ENCODE measurements at regions not wholly inside any gene's neighbourhood (a gene's known extent, or its start where the extent isn't known, plus 50 kb on each side); places are given as distances from the start of the nearest gene placed in this dataset.
"Not testable (repeated sequence)": the region's sequence is repeated elsewhere in the genome, so short reads cannot be mapped to it uniquely, and the experiment has no call there.

DNA sequence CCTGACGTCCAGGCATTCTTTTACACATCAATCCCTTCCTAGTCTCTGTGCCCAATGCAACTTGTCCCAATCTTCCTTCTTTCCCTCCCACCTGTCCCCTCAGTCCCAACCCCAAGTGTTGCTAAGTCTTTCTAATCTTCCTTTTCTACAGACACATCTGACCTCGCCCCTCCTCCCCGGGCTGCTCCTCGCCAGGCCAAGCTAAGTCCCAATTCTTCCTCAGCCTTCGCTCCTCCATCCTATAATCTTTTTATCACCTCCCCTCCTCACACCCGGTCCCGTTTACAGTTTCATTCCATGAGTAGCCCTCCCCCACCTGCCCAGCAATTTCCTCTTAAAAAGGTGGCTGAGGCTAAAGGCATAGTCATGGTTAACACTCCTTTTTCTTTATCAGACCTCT, 413.3 kb upstream of the ST8SIA4 start:
- FAIRE-seq: not testable (repeated sequence)

DNA sequence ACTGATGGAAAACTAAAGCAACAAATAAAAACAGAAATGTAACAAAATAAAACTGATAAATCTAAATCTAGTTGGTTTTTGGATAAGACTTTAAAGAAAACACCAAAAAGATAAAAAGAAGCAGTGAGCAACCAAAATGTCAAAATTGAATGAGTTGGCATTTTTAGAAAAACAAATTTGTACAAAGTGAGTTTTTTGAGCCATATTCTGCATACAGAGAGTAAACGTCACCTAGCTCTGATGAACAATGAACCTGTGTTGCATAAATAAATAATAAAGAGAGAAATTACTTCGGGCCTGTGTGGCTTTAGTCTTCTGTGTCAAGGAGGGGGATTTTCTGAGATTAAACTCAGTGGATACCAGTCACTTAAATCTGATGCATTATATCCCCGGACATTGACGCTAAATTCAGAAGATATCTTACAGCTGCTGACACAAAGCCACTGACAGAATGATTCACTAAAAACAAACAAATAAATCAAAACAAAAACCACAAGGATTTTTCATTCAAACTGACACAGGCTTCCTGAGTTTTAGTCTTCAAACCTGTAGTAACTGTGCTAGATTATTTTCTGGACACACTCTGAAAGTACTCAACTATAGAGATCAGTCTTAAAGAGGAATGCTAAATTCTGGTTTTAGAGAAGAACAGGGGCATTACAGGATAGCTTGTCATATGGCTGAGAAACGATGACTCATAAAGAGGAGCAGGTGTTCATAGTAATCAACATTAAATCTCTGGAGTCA, 403.5 kb upstream of the ST8SIA4 start:
- FAIRE-seq: no peak

DNA sequence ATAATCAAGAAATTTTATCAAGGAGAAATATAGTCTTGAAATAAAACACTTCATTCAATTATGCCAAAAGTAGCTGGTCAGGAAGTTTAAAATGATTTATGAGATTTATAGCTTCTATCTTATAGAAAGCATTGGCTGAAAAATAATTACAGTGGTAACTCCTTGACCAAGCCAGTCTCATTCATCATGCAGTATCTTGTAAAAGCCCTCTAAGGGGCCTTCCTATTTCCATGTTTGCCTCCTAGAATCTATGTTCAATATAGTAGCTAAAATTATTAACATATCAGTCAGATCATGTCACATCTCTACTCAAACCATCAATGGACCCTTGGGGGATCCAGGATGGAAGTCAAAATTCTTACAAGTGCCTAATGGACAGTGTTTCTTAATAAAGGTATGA, 393.4 kb upstream of the ST8SIA4 start:
- no peak for FAIRE-seq

DNA sequence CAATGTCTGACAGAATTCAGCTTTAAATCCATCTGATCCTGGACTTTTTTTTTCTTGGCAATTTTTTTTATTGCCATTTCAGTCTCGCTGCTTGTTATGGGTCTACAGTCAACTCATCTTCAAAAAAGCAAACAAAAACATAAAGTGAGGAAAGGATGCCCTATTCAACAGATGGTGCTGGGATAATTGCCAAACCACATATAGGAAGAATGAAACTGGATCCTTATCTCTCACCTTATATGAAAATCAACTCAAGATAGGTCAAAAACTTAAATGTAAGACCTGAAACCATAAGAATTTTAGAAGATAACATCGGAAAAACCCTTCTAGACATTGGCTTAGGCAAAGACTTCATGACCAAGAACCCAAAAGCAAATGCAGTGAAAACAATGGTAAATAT, 389.1 kb upstream of the ST8SIA4 start:
- FAIRE-seq: no peak

DNA sequence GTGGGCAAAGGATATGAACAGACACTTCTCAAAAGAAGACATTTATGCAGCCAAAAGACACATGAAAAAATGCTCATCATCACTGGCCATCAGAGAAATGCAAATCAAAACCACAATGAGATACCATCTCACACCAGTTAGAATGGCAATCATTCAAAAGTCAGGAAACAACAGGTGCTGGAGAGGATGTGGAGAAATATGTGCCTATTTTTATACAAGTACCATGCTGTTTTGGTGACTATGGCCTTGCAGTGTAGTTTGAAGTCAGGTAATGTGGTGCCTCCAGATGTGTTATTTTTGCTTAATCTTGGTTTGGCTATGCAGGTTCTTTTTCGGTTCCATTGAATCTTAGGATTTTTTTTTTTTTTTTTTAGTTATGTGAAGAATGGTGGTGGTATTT, 387.7 kb upstream of the ST8SIA4 start:
- not testable (repeated sequence) for FAIRE-seq

DNA sequence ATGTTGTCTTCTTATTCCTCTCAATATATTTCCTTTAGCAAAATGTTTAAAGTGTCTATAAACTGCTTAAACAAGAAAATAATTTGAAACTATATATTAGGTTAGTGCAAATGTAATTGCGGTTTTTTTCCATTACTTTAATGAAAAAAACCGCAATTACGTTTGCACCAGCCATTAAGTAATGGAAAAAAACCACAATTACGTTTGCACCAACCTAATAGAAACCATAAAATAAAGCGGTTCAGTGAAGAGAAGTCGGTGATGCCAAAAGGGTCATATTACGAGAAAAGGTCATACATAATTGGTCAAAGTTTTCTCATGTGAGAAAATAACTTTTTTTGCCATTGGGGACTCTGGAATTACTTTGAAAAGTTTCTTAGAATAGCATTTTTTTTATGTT, 385.6 kb upstream of the ST8SIA4 start:
- FAIRE-seq: no peak

DNA sequence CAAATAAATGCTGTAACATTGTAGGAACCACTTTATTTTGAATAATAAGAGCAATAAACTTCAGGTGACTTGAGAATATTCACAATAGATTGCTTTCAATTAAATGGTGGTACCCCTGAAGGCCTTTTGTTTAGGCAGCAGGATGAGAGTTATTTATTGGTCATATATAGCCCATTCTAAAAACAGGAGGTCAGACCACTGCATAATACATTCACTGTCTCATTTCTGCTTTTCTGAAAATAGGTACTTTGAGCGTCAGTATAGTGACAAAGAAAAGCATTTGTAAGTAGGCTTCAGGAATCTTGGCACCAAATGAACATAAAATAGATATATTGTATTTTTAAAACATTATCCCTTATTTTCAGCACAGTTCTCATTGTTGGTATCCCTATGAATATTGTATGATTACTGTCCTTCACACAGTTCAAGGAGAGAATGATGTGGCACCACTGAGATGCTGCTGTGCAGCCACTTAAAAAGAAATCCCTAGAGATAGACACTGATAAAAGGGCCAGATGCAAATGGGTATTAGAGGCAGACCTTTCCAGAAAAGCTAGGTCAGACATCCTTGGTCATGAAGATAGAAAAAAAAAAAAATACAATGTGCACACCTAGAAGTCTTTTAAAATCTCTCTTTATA, 381.8 kb upstream of the ST8SIA4 start:
- no peak for FAIRE-seq

DNA sequence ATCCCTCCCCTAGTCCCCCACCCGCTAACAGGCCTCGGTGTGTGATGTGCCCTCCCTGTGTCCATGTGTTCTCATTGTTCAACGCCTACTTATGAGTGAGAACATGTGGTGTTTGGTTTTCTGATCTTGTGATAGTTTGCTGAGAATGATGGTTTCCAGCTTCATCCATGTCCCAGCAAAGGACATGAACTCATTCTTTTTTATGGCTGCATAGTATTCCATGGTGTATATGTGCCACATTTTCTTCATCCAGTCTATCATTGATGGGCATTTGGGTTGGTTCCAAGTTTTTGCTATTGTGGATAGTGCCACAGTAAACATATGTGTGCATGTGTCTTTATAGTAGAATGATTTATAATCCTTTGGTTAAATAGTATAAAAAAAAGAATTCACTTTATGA, 380.9 kb upstream of the ST8SIA4 start:
- not testable (repeated sequence) for FAIRE-seq

DNA sequence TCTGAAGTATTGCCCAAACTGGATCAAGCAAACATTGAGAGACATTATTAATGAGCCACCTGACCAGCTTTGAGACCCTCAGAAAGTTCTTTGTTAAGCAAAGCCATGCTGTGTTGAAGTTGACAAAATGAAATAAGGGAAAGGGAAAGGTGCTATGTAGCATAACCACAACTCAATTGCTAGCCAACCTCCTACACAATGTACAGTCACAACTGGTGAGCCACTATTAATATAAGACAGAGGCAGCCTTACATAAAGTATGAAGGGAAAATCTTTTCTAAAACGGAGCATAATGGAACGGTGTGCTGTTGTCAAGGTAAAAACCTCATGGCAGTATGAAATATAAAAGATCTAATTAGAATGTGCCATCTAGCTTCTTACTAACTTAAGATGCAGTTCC, 375.8 kb upstream of the ST8SIA4 start:
- no peak for FAIRE-seq

DNA sequence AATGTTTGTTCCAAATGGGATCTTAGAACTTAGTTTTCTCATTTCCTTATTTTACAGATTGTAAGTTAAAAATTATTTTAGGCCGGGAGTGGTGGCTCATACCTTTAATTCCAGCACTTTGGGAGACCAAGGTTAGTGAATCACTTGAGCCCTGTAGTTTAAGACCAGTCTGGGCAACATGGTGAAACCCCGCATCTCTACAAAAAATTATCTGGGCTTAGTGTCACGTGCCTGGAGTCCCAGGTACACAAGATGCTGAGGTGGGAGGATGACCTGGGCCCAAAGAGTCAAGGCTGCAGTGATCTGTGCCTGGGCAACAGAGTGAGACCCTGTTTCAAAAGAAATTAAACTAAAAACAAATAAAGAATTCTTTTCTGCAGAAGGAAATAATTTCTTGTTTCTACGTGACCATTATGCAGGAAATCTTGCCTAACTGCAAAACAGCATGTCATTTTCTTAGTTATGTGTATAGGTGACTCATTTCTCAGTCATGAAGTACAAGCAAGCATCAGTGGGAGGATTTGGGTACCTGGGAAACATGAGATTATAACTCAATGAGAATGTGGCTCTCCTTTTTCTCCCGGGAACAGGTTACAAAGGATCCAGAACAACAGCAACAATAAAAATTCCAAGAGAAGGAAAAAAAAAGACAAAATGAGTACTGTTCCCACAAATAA, 375.1 kb upstream of the ST8SIA4 start:
- no peak for FAIRE-seq

DNA sequence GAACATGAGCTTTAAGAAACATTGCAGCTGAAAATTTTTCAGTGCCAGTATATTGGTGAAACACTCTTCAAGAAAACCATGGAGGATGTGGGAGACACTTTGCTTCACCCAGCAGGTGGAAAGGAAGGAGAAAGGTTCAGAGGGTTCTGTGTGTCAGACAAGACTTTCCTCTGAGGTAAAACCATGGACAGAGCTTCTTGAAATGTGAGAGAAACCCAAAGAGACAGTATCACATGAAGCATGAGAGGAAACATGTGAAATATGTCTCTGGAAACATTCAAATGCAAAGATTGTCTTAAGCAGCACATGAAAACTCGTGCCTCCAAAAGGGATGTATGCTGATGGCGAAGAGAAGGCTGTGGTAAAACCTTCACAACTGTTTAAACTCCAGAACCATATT, 368.9 kb upstream of the ST8SIA4 start:
- no peak for FAIRE-seq

DNA sequence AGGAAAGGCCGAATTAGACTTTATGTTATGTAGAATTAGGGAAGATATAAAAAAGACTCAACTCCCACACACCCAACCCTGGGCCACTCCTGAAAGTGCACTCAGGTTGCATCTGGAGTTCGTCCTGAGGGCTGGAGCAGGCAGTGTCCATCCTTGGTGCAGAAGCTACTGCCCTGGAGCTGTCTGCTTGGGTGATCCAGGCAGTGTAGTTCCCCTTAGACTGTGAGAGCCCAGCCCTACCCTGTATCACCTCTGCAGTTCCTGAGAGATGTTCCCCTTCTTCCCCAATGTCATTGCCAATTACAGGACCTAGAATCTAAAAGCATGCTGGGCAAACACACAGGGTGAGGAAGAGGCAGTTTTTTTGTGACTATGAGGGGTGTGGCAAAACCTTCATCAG, 368.3 kb upstream of the ST8SIA4 start:
- no peak for FAIRE-seq

DNA sequence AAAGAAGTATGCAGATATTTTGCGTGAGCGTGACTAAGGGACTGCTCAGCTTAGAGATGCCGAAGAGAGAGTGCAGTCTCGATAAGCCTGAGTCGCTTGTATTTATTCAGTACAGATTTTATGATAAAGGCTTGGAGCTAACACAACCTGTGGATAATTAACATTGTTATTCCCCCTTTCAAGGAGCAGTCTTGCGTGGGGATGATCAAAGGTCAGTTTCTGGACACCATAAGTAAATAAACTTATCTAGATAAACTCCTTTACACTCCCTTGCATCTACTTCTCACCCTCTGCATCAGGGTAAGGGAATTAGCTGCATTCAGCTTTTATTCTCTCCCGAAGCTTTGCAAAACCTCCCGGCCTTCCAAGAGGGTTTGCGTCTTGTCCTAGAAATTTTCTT, 357.8 kb upstream of the ST8SIA4 start:
- FAIRE-seq: no peak

DNA sequence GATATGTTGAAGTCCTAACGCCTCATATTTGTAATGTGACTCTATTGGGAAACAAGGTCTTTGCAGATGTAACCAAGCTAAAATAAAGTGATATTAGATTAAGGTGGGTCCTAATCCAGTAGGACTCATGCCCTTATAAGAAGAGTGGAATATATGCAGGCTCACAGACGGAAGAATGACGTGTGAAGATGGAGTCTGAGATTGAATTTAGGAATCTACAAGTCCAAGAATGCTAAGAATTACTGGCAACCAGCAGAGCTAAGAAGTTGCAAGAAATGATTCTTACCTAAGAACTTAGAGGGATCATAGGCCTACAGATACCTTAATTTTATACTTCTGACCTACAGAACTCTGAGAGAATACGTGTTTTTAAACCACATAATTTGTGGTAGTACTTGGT, 350.0 kb upstream of the ST8SIA4 start:
- FAIRE-seq: no peak

DNA sequence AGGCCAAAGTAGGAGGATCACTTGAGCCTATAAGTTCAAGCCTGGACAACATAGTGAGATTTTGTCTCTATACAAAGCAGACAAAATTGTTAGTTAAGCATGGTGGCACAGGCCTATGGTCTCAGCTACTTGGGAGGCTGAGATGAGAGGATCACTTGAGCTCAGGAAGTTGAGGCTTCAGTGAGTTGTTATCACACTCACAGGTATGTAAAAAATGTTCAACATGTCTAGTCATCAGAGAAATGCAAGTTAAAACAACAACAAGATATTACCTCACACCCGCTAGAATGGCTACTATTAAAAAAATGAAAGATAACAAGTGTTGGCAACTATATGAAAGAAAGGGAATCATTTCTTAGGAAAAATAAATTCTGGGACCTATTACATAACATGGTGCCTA, 341.5 kb upstream of the ST8SIA4 start:
- FAIRE-seq: no peak

DNA sequence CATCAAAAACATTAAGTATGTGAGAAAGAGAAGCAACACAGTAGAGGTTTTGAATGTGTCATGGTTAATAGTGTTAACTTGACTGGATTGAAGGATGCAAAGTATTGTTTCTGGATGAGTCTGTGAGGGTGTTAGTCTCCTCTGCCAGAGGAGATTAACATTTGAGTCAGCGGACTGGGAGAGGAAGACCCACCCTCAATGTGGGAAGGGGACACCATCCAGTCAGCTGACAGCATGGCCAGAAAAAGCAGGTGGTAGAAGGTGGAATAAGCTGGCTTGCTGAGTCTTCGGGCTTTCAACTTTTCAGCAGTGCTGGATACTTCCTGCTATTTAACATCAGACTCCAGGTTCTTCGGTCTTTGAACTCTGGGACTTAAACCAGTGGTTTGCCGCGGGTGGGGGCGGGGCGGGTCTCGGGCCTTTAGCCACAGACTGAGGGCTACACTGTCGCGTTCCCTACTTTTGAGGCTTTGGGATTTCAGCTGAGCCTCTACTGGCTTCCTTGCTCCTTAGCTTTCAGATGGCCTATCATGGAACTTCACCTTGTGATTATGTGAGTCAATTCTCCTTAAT, 309.9 kb upstream of the ST8SIA4 start:
- no peak for FAIRE-seq

DNA sequence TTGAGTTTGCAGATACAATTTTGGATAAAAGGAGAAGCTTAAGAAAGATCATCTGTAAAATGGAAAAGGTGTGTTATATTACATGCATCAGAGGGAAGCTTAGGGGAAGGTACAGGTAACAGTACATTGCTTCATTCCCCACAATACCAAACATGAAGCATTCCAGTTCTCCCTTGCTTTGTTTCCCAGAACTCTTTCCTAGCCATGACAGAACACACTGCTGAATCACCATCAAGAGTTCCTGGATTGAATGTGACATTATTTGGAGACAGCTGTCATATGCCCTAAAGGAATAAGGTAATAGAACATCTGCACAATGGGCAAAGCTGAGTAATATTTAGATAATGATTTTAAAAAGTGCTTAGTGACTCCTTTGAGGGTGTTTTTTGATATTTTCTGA, 303.5 kb upstream of the ST8SIA4 start:
- no peak for FAIRE-seq

DNA sequence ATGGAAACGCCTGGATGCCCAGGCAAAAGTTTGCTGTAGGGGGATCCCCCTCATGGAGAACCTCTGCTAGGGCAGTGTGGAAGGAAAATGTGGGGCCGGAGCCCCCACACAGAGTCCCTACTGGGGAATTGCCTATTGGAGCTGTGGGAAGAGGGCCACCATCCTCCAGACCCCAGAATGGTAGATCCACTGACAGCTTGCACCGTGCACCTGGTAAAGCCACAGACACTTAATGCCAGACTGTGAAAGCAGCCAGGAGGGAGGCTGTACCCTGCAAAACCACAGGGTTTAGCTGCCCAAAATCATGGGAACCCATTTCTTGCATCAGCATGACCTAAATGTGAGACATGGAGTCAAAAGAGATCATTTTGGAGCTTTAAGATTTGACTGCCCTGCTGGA, 302.0 kb upstream of the ST8SIA4 start:
- FAIRE-seq: not testable (repeated sequence)

DNA sequence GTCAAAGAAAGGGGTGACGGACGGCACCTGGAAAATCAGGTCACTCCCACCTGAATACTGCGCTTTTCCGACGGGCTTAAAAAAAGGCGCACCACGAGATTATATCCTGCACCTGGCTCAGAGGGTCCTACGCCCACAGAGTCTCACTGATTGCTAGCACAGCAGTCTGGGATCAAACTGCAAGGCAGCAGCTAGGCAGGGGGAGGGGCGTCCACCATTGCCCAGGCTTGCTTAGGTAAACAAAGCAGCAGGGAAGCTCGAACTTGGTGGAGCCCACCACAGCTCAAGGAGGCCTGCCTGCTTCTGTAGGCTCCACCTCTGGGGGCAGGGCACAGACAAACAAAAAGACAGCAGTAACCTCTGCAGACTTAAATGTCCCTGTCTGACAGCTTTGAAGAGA, 277.3 kb upstream of the ST8SIA4 start:
- FAIRE-seq: not testable (repeated sequence)

DNA sequence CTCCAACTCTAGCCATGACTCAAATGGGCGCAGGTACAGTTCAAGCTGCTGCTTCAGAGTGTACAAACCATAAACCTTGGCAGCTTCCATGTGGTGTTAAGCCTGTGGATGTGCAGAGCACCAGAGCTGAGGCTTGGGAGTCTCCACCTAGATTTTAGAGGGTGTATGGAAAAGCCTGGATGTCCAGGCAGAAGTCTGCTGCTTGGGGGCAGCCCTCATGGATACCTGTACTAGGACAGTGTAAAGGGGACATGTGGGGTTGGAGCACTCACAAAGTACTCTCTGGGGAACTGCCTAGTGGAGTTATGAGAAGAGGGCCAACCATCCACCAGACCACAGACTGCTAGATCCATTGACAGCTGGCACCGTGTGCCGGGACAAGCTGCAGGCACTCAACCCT, 273.5 kb upstream of the ST8SIA4 start:
- FAIRE-seq: no peak

DNA sequence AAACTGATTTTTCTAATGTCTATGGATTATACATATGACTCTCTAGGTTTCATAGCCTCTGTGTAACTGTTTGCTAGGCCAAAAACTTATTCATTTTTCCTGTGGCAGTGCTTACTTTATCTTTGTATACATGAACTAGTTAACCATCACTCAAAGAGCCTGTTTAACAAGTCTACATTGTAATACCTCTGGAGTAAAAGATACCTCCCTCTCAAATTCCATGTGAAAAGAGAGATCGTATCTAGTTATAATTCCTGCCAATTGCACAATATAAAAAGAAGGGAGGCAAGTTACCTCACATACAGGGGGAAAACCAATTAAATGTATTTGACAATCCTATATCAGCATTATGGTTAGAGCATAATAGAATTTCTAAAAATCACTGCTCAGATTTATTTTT, 271.9 kb upstream of the ST8SIA4 start:
- FAIRE-seq: no peak

DNA sequence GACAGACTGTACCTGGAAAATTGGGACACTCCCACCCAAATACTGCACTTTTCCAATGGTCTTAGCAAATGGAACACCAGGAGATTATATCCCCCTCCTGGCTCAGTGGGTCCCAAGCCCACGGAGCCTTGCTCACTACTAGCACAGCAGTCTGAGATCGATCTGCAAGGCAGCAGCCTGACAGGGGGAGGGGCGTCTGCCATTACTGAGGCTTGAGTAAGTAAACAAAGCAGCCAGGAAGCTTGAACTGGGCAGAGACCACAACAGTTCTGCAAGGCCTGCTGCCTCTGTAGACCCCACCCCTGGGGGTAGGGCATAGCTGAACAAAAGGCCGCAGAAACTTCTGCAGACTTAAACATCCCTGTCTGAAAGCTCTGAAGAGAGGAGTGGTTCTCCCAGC, 260.0 kb upstream of the ST8SIA4 start:
- FAIRE-seq: no peak

DNA sequence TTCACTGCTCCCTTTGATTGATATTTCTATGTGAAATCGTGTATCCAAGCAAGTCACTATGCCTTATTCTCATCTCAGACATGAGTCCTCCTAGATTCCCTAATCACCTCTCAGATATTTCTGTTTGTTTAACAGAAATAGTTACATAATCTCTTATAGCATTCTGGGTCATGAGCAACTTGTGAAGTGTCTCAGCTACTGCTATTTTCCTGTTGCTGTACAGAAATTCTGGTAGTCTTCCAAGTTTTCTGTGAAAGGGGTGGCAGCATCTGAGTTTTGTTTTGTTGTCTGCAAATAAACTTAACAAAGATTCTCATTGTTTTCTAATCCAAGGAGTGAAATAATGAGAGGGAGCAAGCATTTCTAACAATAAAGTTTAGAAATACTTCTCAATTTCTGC, 256.9 kb upstream of the ST8SIA4 start:
- FAIRE-seq: no peak

DNA sequence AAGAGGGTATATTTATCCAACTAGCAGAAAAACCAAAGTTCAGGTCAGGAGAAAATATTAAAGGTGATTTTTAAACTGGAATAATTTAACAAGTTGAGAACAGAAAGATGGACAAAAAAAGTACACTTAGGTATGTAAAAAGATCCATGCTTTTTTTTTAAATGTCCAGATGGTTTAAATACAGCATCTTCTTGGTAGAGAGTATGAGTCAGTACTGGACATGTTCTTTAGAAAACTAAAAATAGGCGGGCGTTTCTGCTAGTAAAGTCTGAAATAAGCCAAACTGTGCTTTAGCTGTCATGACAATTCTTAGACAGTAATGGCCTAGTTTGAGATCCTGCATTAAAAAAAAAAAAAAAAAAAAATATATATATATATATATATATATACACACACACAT, 255.9 kb upstream of the ST8SIA4 start:
- no peak for FAIRE-seq

Measured in endometrium (tissue), 2 donors.